Naive thymus-derived CD4-positive, alpha-beta T cell (primary cell): ENCODE measurements at regions not wholly inside any gene's neighbourhood (a gene's known extent, or its start where the extent isn't known, plus 50 kb on each side); places are given as distances from the start of the nearest gene placed in this dataset.

Experiments
- ATAC-seq: fragments of 150-1000 bp; cut with Tn5 transposase; 2 replicates; pipeline ENCODE4 v1.10.0; 2021; ENCODE audit warnings: mild to moderate bottlenecking, moderate library complexity
- CTCF ChIA-PET: fragments of 350-600 bp; sonication (Branson Sonifier 250); formaldehyde crosslinking; loops from one replicate; lab custom pipeline; 2021; ENCODE audit warnings: antibody characterized with exemption; lab: Charles Lee
- POLR2A ChIA-PET: fragments of 350-600 bp; sonication (Branson Sonifier 250); formaldehyde crosslinking; loops from one replicate; lab custom pipeline; 2021; ENCODE audit warnings: antibody characterized with exemption, inconsistent platforms; lab: Charles Lee
- DNase-seq, 9 donors: peaks; one replicate each; pipeline versions ENCODE4 v3.0.0 to v3.0.0-alpha.2; 2020 to 2022; ENCODE audit warnings: mixed read lengths in 1 of 9
- H3K27ac ChIP-seq: one replicate; pipeline ENCODE4 v1.7.0; 2013; ENCODE audit warnings: mild to moderate bottlenecking, low read depth, low read length, moderate library complexity
- H3K27me3 ChIP-seq, 2 donors: one replicate each; pipeline ENCODE4 v1.7.0; 2013; ENCODE audit warnings: low read length in 2 of 2, mild to moderate bottlenecking in 2 of 2, moderate library complexity in 2 of 2; ENCODE audit not compliant: control insufficient read depth in 2 of 2, insufficient read depth in 2 of 2
- H3K36me3 ChIP-seq, 3 experiments: 1 replicate in 2 of 3; 2 replicates in 1 of 3; pipeline ENCODE4 v1.7.0; 2013; ENCODE audit warnings: low read length in 3 of 3, mild to moderate bottlenecking in 3 of 3, moderate library complexity in 1 of 3; ENCODE audit not compliant: insufficient read depth in 3 of 3, control insufficient read depth in 2 of 3
- H3K4me1 ChIP-seq, 2 donors: one replicate each; pipeline ENCODE4 v1.7.0; 2013; ENCODE audit warnings: low read length in 2 of 2, mild to moderate bottlenecking in 2 of 2, moderate library complexity in 1 of 2; ENCODE audit not compliant: control insufficient read depth in 2 of 2, insufficient read depth in 2 of 2
- H3K4me3 ChIP-seq: 2 replicates; pipeline ENCODE4 v1.7.0; 2013; ENCODE audit warnings: mild to moderate bottlenecking, low read length
- H3K9me3 ChIP-seq, 3 experiments: 1 replicate in 2 of 3; 2 replicates in 1 of 3; pipeline ENCODE4 v1.7.0; 2013; ENCODE audit warnings: low read length in 3 of 3; ENCODE audit not compliant: control insufficient read depth in 2 of 3
- H3K27ac Mint-ChIP-seq, 9 donors: one replicate each; pipeline ENCODE4 v1.8.0; 2020 to 2022; ENCODE audit warnings: mixed read lengths in 9 of 9, mild to moderate bottlenecking in 8 of 9, moderate library complexity in 5 of 9, inconsistent platforms in 2 of 9
- H3K27me3 Mint-ChIP-seq, 5 donors: one replicate each; pipeline ENCODE4 v1.8.0; 2021 to 2022; ENCODE audit warnings: mixed read lengths in 5 of 5, mild to moderate bottlenecking in 1 of 5
- H3K36me3 Mint-ChIP-seq, 5 donors: one replicate each; pipeline ENCODE4 v1.8.0; 2020 to 2022; ENCODE audit warnings: mixed read lengths in 5 of 5, mild to moderate bottlenecking in 3 of 5, inconsistent platforms in 1 of 5
- H3K4me1 Mint-ChIP-seq, 7 donors: one replicate each; pipeline ENCODE4 v1.8.0; 2020 to 2022; ENCODE audit warnings: mixed read lengths in 7 of 7, mild to moderate bottlenecking in 3 of 7, inconsistent platforms in 1 of 7
- H3K4me3 Mint-ChIP-seq, 10 donors: one replicate each; pipeline ENCODE4 v1.8.0; 2020 to 2022; ENCODE audit warnings: mild to moderate bottlenecking in 10 of 10, mixed read lengths in 10 of 10, moderate library complexity in 6 of 10, inconsistent platforms in 2 of 10
- H3K9me3 Mint-ChIP-seq, 11 donors: one replicate each; pipeline ENCODE4 v1.8.0; 2020 to 2022; ENCODE audit warnings: mixed read lengths in 11 of 11, mild to moderate bottlenecking in 4 of 11, inconsistent platforms in 1 of 11, moderate library complexity in 1 of 11
- intact Hi-C, 2 donors: fragments of 100-400 bp; cut with micrococcal nuclease; formaldehyde crosslinking; loops; one replicate each; pipeline ENCODE4 v1.15.1; 2023

- Histone ChIP-seq H3K36me3 (no peaks in the 10 kb centered on the region), H3K27me3 (no peaks in the 10 kb centered on the region), H3K27ac (no peak overlapping the region), H3K9me3 (no peaks in the 10 kb centered on the region), H3K4me3 (no peak overlapping the region), H3K4me1 (no peaks in the 10 kb centered on the region)
- ChIA-PET POLR2A (no interaction called here), CTCF (no interaction called here)
- peaks cover 0 to 6% (median 0%) of the 10 kb centered on the region in 11 donors for H3K9me3 Mint-ChIP-seq
- DNase-seq: no peak
- H3K4me3 Mint-ChIP-seq: no peak overlapping the region
- H3K36me3 Mint-ChIP-seq: no peaks in the 10 kb centered on the region
- no peak for ATAC-seq
- no peaks in the 10 kb centered on the region for H3K27me3 Mint-ChIP-seq
- no peak overlapping the region for H3K27ac Mint-ChIP-seq
- intact Hi-C loops: no loop called here
- H3K4me1 Mint-ChIP-seq: no peaks in the 10 kb centered on the region
These were observed 167.3 kb upstream of the SLC13A1 start for GRCh38 chr7:123367031-123367430.

GRCh38 chr7:123366626-123367025, 166.9 kb upstream of the SLC13A1 start:
- Mint-ChIP-seq H3K36me3 (no peaks in the 10 kb centered on the region), H3K4me1 (no peaks in the 10 kb centered on the region)
- CTCF ChIA-PET: no interaction called here

GRCh38 chr7:123360631-123361030, 160.9 kb upstream of the SLC13A1 start:
- H3K4me1 ChIP-seq: no peaks in the 10 kb centered on the region
- intact Hi-C loops: no loop called here
- H3K4me3 ChIP-seq: no peak overlapping the region
- peaks cover 0 to 4% (median 0%) of the 10 kb centered on the region in 5 donors for H3K27me3 Mint-ChIP-seq
- H3K4me3 Mint-ChIP-seq: no peak overlapping the region
- H3K27ac ChIP-seq: no peak overlapping the region
- H3K9me3 ChIP-seq: no peaks in the 10 kb centered on the region
- no peak for ATAC-seq
- peaks cover 0 to 3% (median 0%) of the 10 kb centered on the region in 11 donors for H3K9me3 Mint-ChIP-seq
- no peaks in the 10 kb centered on the region for H3K4me1 Mint-ChIP-seq
- no peak overlapping the region for H3K27ac Mint-ChIP-seq
- POLR2A ChIA-PET: no interaction called here
- no peak for DNase-seq
- H3K27me3 ChIP-seq: no peaks in the 10 kb centered on the region
- H3K36me3 ChIP-seq: no peaks in the 10 kb centered on the region
- H3K36me3 Mint-ChIP-seq: no peaks in the 10 kb centered on the region
- CTCF ChIA-PET: no interaction called here

More at GRCh38 chr7:123366626-123367025, 166.9 kb upstream of the SLC13A1 start:
- intact Hi-C loops: no loop called here
- Mint-ChIP-seq H3K27ac (no peak overlapping the region), H3K4me3 (no peak overlapping the region), H3K9me3 (peaks cover 0 to 6% (median 0%) of the 10 kb centered on the region in 11 donors), H3K27me3 (no peaks in the 10 kb centered on the region)
- Histone ChIP-seq H3K36me3 (no peaks in the 10 kb centered on the region), H3K4me1 (no peaks in the 10 kb centered on the region), H3K9me3 (no peaks in the 10 kb centered on the region), H3K27me3 (no peaks in the 10 kb centered on the region), H3K27ac (no peak overlapping the region), H3K4me3 (no peak overlapping the region)
- ATAC-seq (no peak), DNase-seq (no peak)
- POLR2A ChIA-PET: no interaction called here

GRCh38 chr7:123355576-123356190, 155.9 kb upstream of the SLC13A1 start:
- Histone ChIP-seq H3K27me3 (no peaks in the 10 kb centered on the region), H3K4me1 (no peaks in the 10 kb centered on the region), H3K4me3 (no peak overlapping the region), H3K27ac (no peak overlapping the region), H3K9me3 (no peaks in the 10 kb centered on the region), H3K36me3 (no peaks in the 10 kb centered on the region)
- peaks cover 0 to 4% (median 0%) of the 10 kb centered on the region in 5 donors for H3K27me3 Mint-ChIP-seq
- no peaks in the 10 kb centered on the region for H3K4me1 Mint-ChIP-seq
- no peak overlapping the region for H3K4me3 Mint-ChIP-seq
- POLR2A ChIA-PET: no interaction called here
- DNase-seq (no peak), ATAC-seq (no peak)
- H3K36me3 Mint-ChIP-seq: no peaks in the 10 kb centered on the region
- no peak overlapping the region for H3K27ac Mint-ChIP-seq
- CTCF ChIA-PET: no interaction called here
- intact Hi-C loops: no loop called here
- peaks cover 0 to 5% (median 0%) of the 10 kb centered on the region in 11 donors for H3K9me3 Mint-ChIP-seq

- Mint-ChIP-seq H3K27ac (no peak overlapping the region), H3K36me3 (no peaks in the 10 kb centered on the region), H3K9me3 (peaks cover 0 to 5% (median 0%) of the 10 kb centered on the region in 11 donors), H3K4me1 (no peaks in the 10 kb centered on the region), H3K4me3 (no peak overlapping the region), H3K27me3 (peaks cover 0 to 4% (median 0%) of the 10 kb centered on the region in 5 donors)
- DNase-seq: no peak
- H3K4me3 ChIP-seq: no peak overlapping the region
- ChIA-PET POLR2A (no interaction called here), CTCF (no interaction called here)
- no peaks in the 10 kb centered on the region for H3K4me1 ChIP-seq
- no peak for ATAC-seq
- no peaks in the 10 kb centered on the region for H3K36me3 ChIP-seq
- no peaks in the 10 kb centered on the region for H3K9me3 ChIP-seq
- H3K27ac ChIP-seq: no peak overlapping the region
- no peaks in the 10 kb centered on the region for H3K27me3 ChIP-seq
- intact Hi-C loops: no loop called here
These were observed 153.2 kb upstream of the SLC13A1 start for GRCh38 chr7:123352973-123353372.

- Mint-ChIP-seq H3K27ac (no peak overlapping the region), H3K4me3 (no peak overlapping the region), H3K36me3 (no peaks in the 10 kb centered on the region), H3K4me1 (no peaks in the 10 kb centered on the region), H3K27me3 (peaks cover 0 to 4% (median 0%) of the 10 kb centered on the region in 5 donors), H3K9me3 (peaks cover 0 to 5% (median 0%) of the 10 kb centered on the region in 11 donors)
- DNase-seq: no peak
- ChIA-PET CTCF (no interaction called here), POLR2A (no interaction called here)
- no peaks in the 10 kb centered on the region for H3K27me3 ChIP-seq
- no peaks in the 10 kb centered on the region for H3K36me3 ChIP-seq
- intact Hi-C loops: no loop called here
- no peak overlapping the region for H3K4me3 ChIP-seq
- ATAC-seq: no peak
- H3K9me3 ChIP-seq: no peaks in the 10 kb centered on the region
- no peak overlapping the region for H3K27ac ChIP-seq
- H3K4me1 ChIP-seq: no peaks in the 10 kb centered on the region
These were observed 152.0 kb upstream of the SLC13A1 start for GRCh38 chr7:123351516-123352505.
